Neural cell (in vitro differentiated cells): ENCODE measurements at regions not wholly inside any gene's neighbourhood (a gene's known extent, or its start where the extent isn't known, plus 50 kb on each side); places are given as distances from the start of the nearest gene placed in this dataset.

Experiments used
- EP300 ChIP-seq: fragments of 450-650 bp; conservative IDR thresholded peaks from 2 replicates; pipeline ENCODE4 v1.6.1; 2014; ENCODE audit warnings: antibody characterized with exemption, mild to moderate bottlenecking, moderate library complexity; ENCODE audit not compliant: poor library complexity, severe bottlenecking
- EZH2 ChIP-seq: fragments of 200-600, 300-800 bp; shearing (Covaris generic), sonication (generic); IDR thresholded peaks from 2 replicates; pipeline ENCODE4 v1.6.1; 2014; ENCODE audit warnings: antibody characterized with exemption, low read length, borderline replicate concordance, mild to moderate bottlenecking; ENCODE audit not compliant: insufficient read depth, poor library complexity, severe bottlenecking
- MXI1 ChIP-seq: fragments of 450-650 bp; conservative IDR thresholded peaks from 2 replicates; pipeline ENCODE4 v1.6.1; 2014; ENCODE audit warnings: antibody characterized with exemption, mild to moderate bottlenecking; ENCODE audit not compliant: poor library complexity, severe bottlenecking
- POLR2AphosphoS5 ChIP-seq: IDR thresholded peaks from 2 replicates; pipeline ENCODE4 v1.6.1; 2012
- RAD21 ChIP-seq: fragments of 450-650 bp; conservative IDR thresholded peaks from 2 replicates; pipeline ENCODE4 v1.6.1; 2014; ENCODE audit warnings: antibody characterized with exemption, mild to moderate bottlenecking, moderate library complexity
- TF ChIP-seq, protein P1 (sequence below): fragments of 450-650 bp; IDR thresholded peaks from 2 replicates; pipeline ENCODE4 v1.5.1; 2014; ENCODE audit warnings: antibody characterized with exemption, mild to moderate bottlenecking, moderate library complexity; ENCODE audit not compliant: poor library complexity, severe bottlenecking

- TF ChIP-seq, protein P1, sequence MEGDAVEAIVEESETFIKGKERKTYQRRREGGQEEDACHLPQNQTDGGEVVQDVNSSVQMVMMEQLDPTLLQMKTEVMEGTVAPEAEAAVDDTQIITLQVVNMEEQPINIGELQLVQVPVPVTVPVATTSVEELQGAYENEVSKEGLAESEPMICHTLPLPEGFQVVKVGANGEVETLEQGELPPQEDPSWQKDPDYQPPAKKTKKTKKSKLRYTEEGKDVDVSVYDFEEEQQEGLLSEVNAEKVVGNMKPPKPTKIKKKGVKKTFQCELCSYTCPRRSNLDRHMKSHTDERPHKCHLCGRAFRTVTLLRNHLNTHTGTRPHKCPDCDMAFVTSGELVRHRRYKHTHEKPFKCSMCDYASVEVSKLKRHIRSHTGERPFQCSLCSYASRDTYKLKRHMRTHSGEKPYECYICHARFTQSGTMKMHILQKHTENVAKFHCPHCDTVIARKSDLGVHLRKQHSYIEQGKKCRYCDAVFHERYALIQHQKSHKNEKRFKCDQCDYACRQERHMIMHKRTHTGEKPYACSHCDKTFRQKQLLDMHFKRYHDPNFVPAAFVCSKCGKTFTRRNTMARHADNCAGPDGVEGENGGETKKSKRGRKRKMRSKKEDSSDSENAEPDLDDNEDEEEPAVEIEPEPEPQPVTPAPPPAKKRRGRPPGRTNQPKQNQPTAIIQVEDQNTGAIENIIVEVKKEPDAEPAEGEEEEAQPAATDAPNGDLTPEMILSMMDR = no peak
- TF ChIP-seq EP300 = no peak
- TF ChIP-seq POLR2AphosphoS5 = no peak
- TF ChIP-seq RAD21 = no peak
- TF ChIP-seq EZH2 = no peak
- TF ChIP-seq MXI1 = no peak
These were observed 142.2 kb downstream of the HS3ST1 start for GRCh38 chr4:11286533-11286932.
